Heart right ventricle (tissue), 16 donors: ENCODE measurements at regions not wholly inside any gene's neighbourhood (a gene's known extent, or its start where the extent isn't known, plus 50 kb on each side); places are given as distances from the start of the nearest gene placed in this dataset.

ENCODE experiments used
- ATAC-seq, 8 donors: fragments of 200-7000 bp; cut with Tn5 transposase; one replicate each; pipeline ENCODE4 v1.9.1; 2020; ENCODE audit warnings: mild to moderate bottlenecking in 8 of 8, moderate library complexity in 8 of 8, moderate number of reproducible peaks in 1 of 8
- DNase-seq, 2 donors: peaks; one replicate each; pipeline ENCODE4 v3.0.0-alpha.2; 2020
- H3K27ac ChIP-seq, 10 donors: fragments of 200-600 bp; sonication (generic) in 2 of 10; one replicate each; pipeline versions ENCODE4 v1.5.0 to v1.8.0; 2020 to 2022; ENCODE audit warnings: mild to moderate bottlenecking in 3 of 10
- H3K27me3 ChIP-seq, 7 donors: fragments of 200-600 bp; one replicate each; pipeline ENCODE4 v1.8.0; 2021 to 2022; ENCODE audit warnings: mild to moderate bottlenecking in 2 of 7
- H3K36me3 ChIP-seq, 9 donors: fragments of 200-600 bp; sonication (generic) in 1 of 9; one replicate each; pipeline versions ENCODE4 v1.5.0 to v1.8.0; 2020 to 2022; ENCODE audit warnings: mild to moderate bottlenecking in 2 of 9
- H3K4me1 ChIP-seq, 9 donors: fragments of 200-600 bp; sonication (generic) in 1 of 9; one replicate each; pipeline versions ENCODE4 v1.5.0 to v1.8.0; 2020 to 2022; ENCODE audit warnings: mild to moderate bottlenecking in 4 of 9
- H3K4me3 ChIP-seq, 10 donors: fragments of 200-600 bp; sonication (generic) in 2 of 10; one replicate each; pipeline versions ENCODE4 v1.5.0 to v1.8.0; 2020 to 2022; ENCODE audit warnings: mild to moderate bottlenecking in 7 of 10, moderate library complexity in 2 of 10
- H3K9me3 ChIP-seq, 11 donors: fragments of 200-600 bp in 10 of 11; sonication (generic) in 2 of 11; one replicate each; pipeline versions ENCODE4 v1.5.0 to v1.8.0; 2013 to 2022; ENCODE audit warnings: mild to moderate bottlenecking in 2 of 11, control low read depth in 1 of 11, moderate library complexity in 1 of 11
- WGBS, 2 donors: extraction: QIAGEN DNeasy Blood & Tissue Kit; methylation state at CpG; one replicate each; pipeline ENCODE4 v1.1.7; 2013; ENCODE audit warnings: inconsistent platforms in 1 of 2; 5-methylcytosine and 5-hydroxymethylcytosine counted together
- intact Hi-C, 10 donors: fragments of 100-400 bp; cut with DNase I; formaldehyde crosslinking; loops; one replicate each; pipeline versions ENCODE4 v1.11.1 to v1.14.2; 2022
- TF ChIP-seq, protein P1 (sequence below), 9 donors: fragments of 200-600 bp; sonication (generic) in 2 of 9; IDR thresholded peaks; one replicate each; pipeline versions ENCODE4 v1.5.0 to v1.8.0; 2021 to 2022; ENCODE audit warnings: antibody characterized with exemption in 9 of 9, mild to moderate bottlenecking in 5 of 9, moderate library complexity in 1 of 9
- donor health status: Arrhythmogenic right ventricular cardiomyopathy.
- donor health status: ischemic (EF 13 %, LVEDD 7.1; RV severe dilation, severe dysfunction).
- donor health status: healthy with polysubstance abuse.
- donor health status: DM: no; HTN: yes; CAD: no.
- donor health status: DM: no; HTN: no; CAD: no.
- donor health status: ischemic (EF 25% LVEDD 6.9; RV normal size, moderate dysfunction).
- donor health status: ischemic (EF 25% LVEDD 5.7; RV mildly dilated, moderate dysfunction).
- donor health status: healthy.
- donor health status: DM: yes; HTN: yes; CAD: no.
- donor health status: Ischemic cardiomyopathy.
- donor health status: ischemic (EF 35%, LVEDD 5.7; RV mildly dilated, moderate dysfunction).
- donor health status: nonischemic (EF 11% LVEDD 7.7; RV severe dilation, severe dysfunction).
- donor health status: DM: yes; HTN: yes; CAD: no.
- donor health status: PGD.
- donor health status: ischemic (EF 29% LVEDD 5.4; RV normal size, mild dysfunction).
- donor health status: nonischemic (EF 23%, LVEDD 6.1; RV moderate dilation, normal function).

DNA sequence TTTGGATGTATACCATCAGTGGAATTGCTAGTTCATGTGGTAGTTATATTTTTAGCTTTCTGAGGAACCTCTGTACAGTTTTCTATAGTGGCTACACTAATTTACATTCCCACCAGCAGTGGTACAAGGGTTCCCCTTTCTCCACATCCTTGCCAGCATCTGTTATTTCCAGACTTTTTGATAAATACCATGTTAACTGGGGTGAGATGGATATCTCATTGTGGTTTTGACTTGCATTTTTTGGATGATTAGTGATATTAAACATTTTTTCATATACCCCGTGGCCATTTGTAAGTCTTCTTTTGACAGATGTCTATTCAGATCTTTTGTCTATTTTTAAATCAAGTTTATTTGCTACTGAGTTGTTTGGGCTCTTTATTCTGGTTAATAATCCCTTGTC is 455.6 kb upstream of the RARB start:
- intact Hi-C loops: no loop called here

GRCh38 chr3:24981309-24981708 is 446.8 kb upstream of the RARB start:
- Histone ChIP-seq H3K36me3 (no peaks in the 10 kb centered on the region), H3K4me1 (no peaks in the 10 kb centered on the region), H3K27me3 (no peaks in the 10 kb centered on the region), H3K4me3 (no peak overlapping the region), H3K27ac (no peak overlapping the region), H3K9me3 (peaks cover 0 to 14% (median 0%) of the 10 kb centered on the region in 11 donors)
- 93 to 97% methylated on average over 5 of the region's 5 CpGs for WGBS, 2 donors
- TF ChIP-seq, protein P1, sequence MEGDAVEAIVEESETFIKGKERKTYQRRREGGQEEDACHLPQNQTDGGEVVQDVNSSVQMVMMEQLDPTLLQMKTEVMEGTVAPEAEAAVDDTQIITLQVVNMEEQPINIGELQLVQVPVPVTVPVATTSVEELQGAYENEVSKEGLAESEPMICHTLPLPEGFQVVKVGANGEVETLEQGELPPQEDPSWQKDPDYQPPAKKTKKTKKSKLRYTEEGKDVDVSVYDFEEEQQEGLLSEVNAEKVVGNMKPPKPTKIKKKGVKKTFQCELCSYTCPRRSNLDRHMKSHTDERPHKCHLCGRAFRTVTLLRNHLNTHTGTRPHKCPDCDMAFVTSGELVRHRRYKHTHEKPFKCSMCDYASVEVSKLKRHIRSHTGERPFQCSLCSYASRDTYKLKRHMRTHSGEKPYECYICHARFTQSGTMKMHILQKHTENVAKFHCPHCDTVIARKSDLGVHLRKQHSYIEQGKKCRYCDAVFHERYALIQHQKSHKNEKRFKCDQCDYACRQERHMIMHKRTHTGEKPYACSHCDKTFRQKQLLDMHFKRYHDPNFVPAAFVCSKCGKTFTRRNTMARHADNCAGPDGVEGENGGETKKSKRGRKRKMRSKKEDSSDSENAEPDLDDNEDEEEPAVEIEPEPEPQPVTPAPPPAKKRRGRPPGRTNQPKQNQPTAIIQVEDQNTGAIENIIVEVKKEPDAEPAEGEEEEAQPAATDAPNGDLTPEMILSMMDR (IDR thresholded peaks at IDR 0.05): no peak
- ATAC-seq (no peak), DNase-seq (no peak)
- intact Hi-C loops: no loop called here

More for the DNA sequence above, 455.6 kb upstream of the RARB start:
- no peaks in the 10 kb centered on the region for H3K36me3 ChIP-seq
- no peak overlapping the region for H3K4me3 ChIP-seq
- no peaks in the 10 kb centered on the region for H3K4me1 ChIP-seq
- 83 to 86% methylated on average over 1 of the region's 1 CpG for WGBS, 2 donors
- H3K27me3 ChIP-seq: no peaks in the 10 kb centered on the region
- TF ChIP-seq, protein P1 (IDR thresholded peaks at IDR 0.05): no peak
- no peak for DNase-seq
- H3K9me3 ChIP-seq: peaks cover 0 to 19% (median 0%) of the 10 kb centered on the region in 11 donors
- H3K27ac ChIP-seq: no peak overlapping the region
- no peak for ATAC-seq

DNA sequence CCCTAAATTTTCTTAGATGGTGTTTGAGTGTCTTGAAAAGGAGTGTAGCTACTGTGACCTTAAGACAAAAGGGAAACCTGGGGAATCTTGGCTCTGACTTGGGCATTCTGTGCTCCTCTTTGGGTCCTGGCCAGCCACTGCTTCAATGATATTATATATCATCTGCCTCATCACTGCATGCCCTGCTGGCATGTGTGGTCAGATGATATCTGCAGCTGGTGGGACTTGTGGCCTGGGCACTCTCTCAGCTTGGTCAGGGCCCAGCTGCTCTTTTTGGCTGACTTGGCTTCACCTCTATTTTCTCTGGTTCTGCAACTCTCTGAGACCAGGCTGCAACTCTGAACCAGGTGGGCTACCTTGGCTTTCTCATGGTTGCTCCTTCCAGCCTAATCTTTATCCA is 446.1 kb upstream of the RARB start:
- H3K4me3 ChIP-seq: no peak overlapping the region
- H3K9me3 ChIP-seq: peaks cover 0 to 11% (median 0%) of the 10 kb centered on the region in 11 donors
- H3K27me3 ChIP-seq: no peaks in the 10 kb centered on the region
- DNase-seq (no peak), ATAC-seq (no peak)
- intact Hi-C loops: no loop called here
- no peaks in the 10 kb centered on the region for H3K36me3 ChIP-seq
- TF ChIP-seq, protein P1 (IDR thresholded peaks at IDR 0.05): no peak
- no peak overlapping the region for H3K27ac ChIP-seq
- H3K4me1 ChIP-seq: no peaks in the 10 kb centered on the region

DNA sequence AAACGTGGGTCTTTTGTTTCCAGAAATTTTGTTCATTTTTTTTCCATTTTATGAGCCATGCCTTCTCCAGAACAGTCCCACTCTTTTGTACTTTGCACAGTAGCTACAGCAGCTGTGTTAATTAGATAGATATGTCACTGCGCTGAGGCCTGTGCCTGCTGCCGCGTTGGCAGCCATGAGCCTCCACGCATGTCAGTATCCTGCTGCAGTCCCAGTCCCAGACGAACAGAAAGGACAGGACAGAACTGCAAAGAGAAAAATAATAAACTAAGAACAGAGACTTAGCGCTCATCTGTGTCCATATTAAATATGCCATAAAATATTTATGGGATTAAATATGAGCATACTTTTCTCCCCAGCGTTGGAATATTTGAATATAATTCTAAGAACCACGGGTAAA is 442.4 kb upstream of the RARB start:
- DNase-seq: no peak
- ATAC-seq: no peak
- no peaks in the 10 kb centered on the region for H3K4me1 ChIP-seq
- no peaks in the 10 kb centered on the region for H3K36me3 ChIP-seq
- no peaks in the 10 kb centered on the region for H3K9me3 ChIP-seq
- no peak overlapping the region for H3K4me3 ChIP-seq
- intact Hi-C loops: no loop called here
- H3K27ac ChIP-seq: no peak overlapping the region
- TF ChIP-seq, protein P1 (IDR thresholded peaks at IDR 0.05): no peak
- 81 to 88% methylated on average over 9 of the region's 9 CpGs for WGBS, 2 donors
- no peaks in the 10 kb centered on the region for H3K27me3 ChIP-seq

GRCh38 chr3:24986612-24987011 is 441.5 kb upstream of the RARB start:
- ATAC-seq (no peak), DNase-seq (no peak)
- no peaks in the 10 kb centered on the region for H3K27me3 ChIP-seq
- TF ChIP-seq, protein P1 (IDR thresholded peaks at IDR 0.05): no peak
- H3K9me3 ChIP-seq: no peaks in the 10 kb centered on the region
- intact Hi-C loops: no loop called here
- WGBS, 2 donors: 86 to 87% methylated on average over 7 of the region's 7 CpGs
- H3K36me3 ChIP-seq: no peaks in the 10 kb centered on the region
- H3K4me3 ChIP-seq: no peak overlapping the region
- no peak overlapping the region for H3K27ac ChIP-seq
- H3K4me1 ChIP-seq: no peaks in the 10 kb centered on the region
